Upper lobe of left lung (tissue), 4 donors: ENCODE measurements at regions not wholly inside any gene's neighbourhood (a gene's known extent, or its start where the extent isn't known, plus 50 kb on each side); places are given as distances from the start of the nearest gene placed in this dataset.

ENCODE experiments used
- CTCF ChIP-seq, 6 experiments: fragments of 450-650 bp in 4 of 6; fragments of 200-600 bp in 2 of 6; sonication (generic) in 2 of 6; IDR thresholded peaks; one replicate each; pipeline ENCODE4 v1.5.1; 2016 to 2019; ENCODE audit warnings: antibody characterized with exemption in 6 of 6
- EP300 ChIP-seq, 4 donors: sonication (generic); formaldehyde crosslinking; IDR thresholded peaks; one replicate each; pipeline ENCODE4 v1.5.1; 2017; ENCODE audit warnings: antibody characterized with exemption in 4 of 4, control low read depth in 2 of 4
- POLR2A ChIP-seq, 4 donors: fragments of 450-650 bp; IDR thresholded peaks; one replicate each; pipeline ENCODE4 v1.5.1; 2016 to 2017; ENCODE audit warnings: antibody characterized with exemption in 4 of 4, mild to moderate bottlenecking in 2 of 4

- no peak for TF ChIP-seq EP300 (IDR thresholded peaks at IDR 0.05)
- TF ChIP-seq CTCF (IDR thresholded peaks at IDR 0.05) = no peak
- TF ChIP-seq POLR2A (IDR thresholded peaks at IDR 0.05) = no peak
Observed at GRCh38 chr4:10369517-10369916, 87.7 kb downstream of the ZNF518B start.
